H9 (cell line): ENCODE measurements at regions not wholly inside any gene's neighbourhood (a gene's known extent, or its start where the extent isn't known, plus 50 kb on each side); places are given as distances from the start of the nearest gene placed in this dataset.

Experiments
- DNase-seq: peaks from one replicate; pipeline ENCODE4 v3.0.0-alpha.2; 2017
- H2AFZ ChIP-seq: one replicate; pipeline ENCODE4 v1.6.1; 2013; ENCODE audit warnings: mild to moderate bottlenecking, low read length, control low read depth, moderate library complexity
- H2AK5ac ChIP-seq: 2 replicates; pipeline ENCODE4 v1.6.1; 2013; ENCODE audit warnings: low read length, control low read depth, mixed read lengths; ENCODE audit not compliant: insufficient read length
- H2BK120ac ChIP-seq: one replicate; pipeline ENCODE4 v1.6.1; 2013; ENCODE audit warnings: low read depth, mild to moderate bottlenecking, low read length, control low read depth, inconsistent platforms; ENCODE audit not compliant: poor library complexity, severe bottlenecking
- H2BK12ac ChIP-seq: 2 replicates; pipeline ENCODE4 v1.6.1; 2013; ENCODE audit warnings: low read length, control low read depth, mixed read lengths, low read depth; ENCODE audit not compliant: insufficient read length
- H2BK15ac ChIP-seq: 2 replicates; pipeline ENCODE4 v1.6.1; 2013; ENCODE audit warnings: low read depth, low read length, control low read depth
- H2BK20ac ChIP-seq: one replicate; pipeline ENCODE4 v1.6.1; 2013; ENCODE audit warnings: low read depth, mild to moderate bottlenecking, low read length, control low read depth, inconsistent platforms; ENCODE audit not compliant: poor library complexity, severe bottlenecking
- H2BK5ac ChIP-seq: 2 replicates; pipeline ENCODE4 v1.6.1; 2013; ENCODE audit warnings: low read length, control low read depth, mixed read lengths; ENCODE audit not compliant: insufficient read length
- H3K14ac ChIP-seq: 2 replicates; pipeline ENCODE4 v1.6.1; 2013; ENCODE audit warnings: low read length, control low read depth; ENCODE audit not compliant: insufficient read depth
- H3K18ac ChIP-seq: 2 replicates; pipeline ENCODE4 v1.6.1; 2013; ENCODE audit warnings: low read depth, mild to moderate bottlenecking, mixed read lengths, low read length, control low read depth; ENCODE audit not compliant: insufficient read length
- H3K23ac ChIP-seq: 2 replicates; pipeline ENCODE4 v1.6.1; 2013; ENCODE audit warnings: low read length, control low read depth, mixed read lengths, low read depth; ENCODE audit not compliant: insufficient read length
- H3K23me2 ChIP-seq: 2 replicates; pipeline ENCODE4 v1.6.1; 2013; ENCODE audit warnings: low read depth, mild to moderate bottlenecking, mixed read lengths, low read length, control low read depth; ENCODE audit not compliant: insufficient read length, poor library complexity, severe bottlenecking
- H3K27ac ChIP-seq: 2 replicates; pipeline ENCODE4 v1.5.1; 2013; ENCODE audit warnings: low read length, control low read depth, mixed read lengths, low read depth; ENCODE audit not compliant: insufficient read length
- H3K27me3 ChIP-seq: 2 replicates; pipeline ENCODE4 v1.6.1; 2013; ENCODE audit warnings: low read length, control low read depth, inconsistent platforms; ENCODE audit not compliant: insufficient read depth
- H3K4ac ChIP-seq: 2 replicates; pipeline ENCODE4 v1.6.1; 2013; ENCODE audit warnings: low read depth, mild to moderate bottlenecking, control low read depth, inconsistent platforms, low read length, moderate library complexity
- H3K4me1 ChIP-seq: 2 replicates; pipeline ENCODE4 v1.6.1; 2013; ENCODE audit warnings: low read length, control low read depth, inconsistent platforms; ENCODE audit not compliant: insufficient read depth
- H3K4me2 ChIP-seq: 2 replicates; pipeline ENCODE4 v1.6.1; 2013; ENCODE audit warnings: low read length, control low read depth, mixed read lengths; ENCODE audit not compliant: insufficient read length, insufficient read depth
- H3K56ac ChIP-seq: 2 replicates; pipeline ENCODE4 v1.6.1; 2013; ENCODE audit warnings: low read depth, mild to moderate bottlenecking, mixed read lengths, low read length, control low read depth; ENCODE audit not compliant: insufficient read length
- H3K79me1 ChIP-seq: 2 replicates; pipeline ENCODE4 v1.6.1; 2013; ENCODE audit warnings: low read depth, mild to moderate bottlenecking, moderate library complexity, low read length, control low read depth, inconsistent platforms; ENCODE audit not compliant: insufficient read depth, poor library complexity, severe bottlenecking
- H3K79me2 ChIP-seq: 2 replicates; pipeline ENCODE4 v1.6.1; 2013; ENCODE audit warnings: low read length, control low read depth, inconsistent platforms; ENCODE audit not compliant: insufficient read depth
- H3K9ac ChIP-seq: 2 replicates; pipeline ENCODE4 v1.6.1; 2013; ENCODE audit warnings: low read length, control low read depth, mixed read lengths; ENCODE audit not compliant: insufficient read length; ENCODE audit errors: extremely low read depth
- H3K9me3 ChIP-seq: one replicate; pipeline ENCODE4 v1.6.1; 2013; ENCODE audit warnings: low read depth, low read length, inconsistent platforms; ENCODE audit not compliant: control insufficient read depth
- H3T11ph ChIP-seq: one replicate; pipeline ENCODE4 v1.6.1; 2013; ENCODE audit warnings: mild to moderate bottlenecking, low read length, control low read depth, inconsistent platforms
- H4K20me1 ChIP-seq: one replicate; pipeline ENCODE4 v1.6.1; 2013; ENCODE audit not compliant: control insufficient read depth, insufficient read length, insufficient read depth
- H4K5ac ChIP-seq: 2 replicates; pipeline ENCODE4 v1.6.1; 2013; ENCODE audit warnings: low read depth, mild to moderate bottlenecking, mixed read lengths, low read length, control low read depth; ENCODE audit not compliant: insufficient read length
- H4K8ac ChIP-seq: replicated peaks from 2 replicates; pipeline ENCODE4 v1.6.1; 2013; ENCODE audit warnings: low read length, control low read depth, mixed read lengths, low read depth; ENCODE audit not compliant: insufficient read length
- H4K91ac ChIP-seq: 2 replicates; pipeline ENCODE4 v1.6.1; 2013; ENCODE audit warnings: low read depth, mild to moderate bottlenecking, moderate library complexity, mixed read lengths, low read length, control low read depth; ENCODE audit not compliant: insufficient read length
- H3K27ac Mint-ChIP-seq, 3 experiments: 2 replicates in 2 of 3; 3 replicates in 1 of 3; pipeline ENCODE4 v1.8.0; 2020 to 2021; ENCODE audit warnings: mixed read lengths in 3 of 3, mild to moderate bottlenecking in 1 of 3, moderate library complexity in 1 of 3
- H3K27me3 Mint-ChIP-seq: 2 replicates; pipeline ENCODE4 v1.8.0; 2021; ENCODE audit warnings: low read depth, mild to moderate bottlenecking, moderate library complexity, mixed read lengths
- H3K36me3 Mint-ChIP-seq, 3 experiments: 2 replicates in 2 of 3; 3 replicates in 1 of 3; pipeline ENCODE4 v1.8.0; 2020 to 2021; ENCODE audit warnings: low read depth in 3 of 3, mixed read lengths in 3 of 3; ENCODE audit not compliant: insufficient read depth in 1 of 3
- H3K4me1 Mint-ChIP-seq, 2 experiments: 2 replicates each; pipeline ENCODE4 v1.8.0; 2020; ENCODE audit warnings: mixed read lengths in 2 of 2
- H3K4me3 Mint-ChIP-seq, 2 experiments: 2 replicates in 1 of 2; 3 replicates in 1 of 2; pipeline ENCODE4 v1.8.0; 2020 to 2021; ENCODE audit warnings: mild to moderate bottlenecking in 2 of 2, mixed read lengths in 2 of 2, moderate library complexity in 1 of 2
- H3K9me3 Mint-ChIP-seq, 2 experiments: 2 replicates in 1 of 2; 3 replicates in 1 of 2; pipeline ENCODE4 v1.8.0; 2020; ENCODE audit warnings: mild to moderate bottlenecking in 2 of 2, mixed read lengths in 2 of 2, moderate library complexity in 1 of 2
- WGBS: extraction: QIAGEN DNeasy Blood & Tissue Kit; methylation state at CpG from one replicate; pipeline ENCODE4 v1.1.7; 2013; ENCODE audit warnings: missing lambda C conversion rate, low lambda C conversion rate, mixed read lengths; ENCODE audit not compliant: insufficient read length; ENCODE audit errors: extremely low coverage; 5-methylcytosine and 5-hydroxymethylcytosine counted together
- TF ChIP-seq, protein P1 (sequence below): fragments of 200-600 bp; sonication (generic); conservative IDR thresholded peaks from 3 replicates; pipeline ENCODE4 v1.8.0; 2021; ENCODE audit warnings: antibody characterized with exemption, mild to moderate bottlenecking

DNA sequence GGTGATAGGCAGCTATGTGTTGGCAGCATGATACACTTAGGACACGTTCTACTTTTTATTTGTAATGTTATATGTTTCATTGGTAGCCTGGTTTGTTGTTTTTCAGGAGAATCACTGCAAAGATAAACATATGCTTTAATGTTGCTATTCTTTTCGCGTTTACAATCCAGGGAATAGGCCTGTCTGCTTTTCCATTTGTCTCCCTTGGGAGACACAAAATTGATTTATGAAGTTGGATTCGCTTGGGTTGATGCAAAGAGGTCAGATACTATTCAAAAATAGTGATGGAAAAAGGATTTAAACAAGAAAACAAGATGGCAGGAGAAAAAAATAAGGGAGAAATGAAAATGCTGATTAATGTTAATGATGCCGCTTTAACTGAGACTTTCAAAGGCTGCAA lies 179.5 kb upstream of the SOX4 start:
- H3K27ac Mint-ChIP-seq, result no peak overlapping the region
- H3K27me3 Mint-ChIP-seq, result no peaks in the 10 kb centered on the region
- Histone ChIP-seq H4K5ac (no peak overlapping the region), H3K27ac (no peak overlapping the region), H3T11ph (no peak overlapping the region), H3K9me3 (no peaks in the 10 kb centered on the region), H2BK12ac (no peak overlapping the region), H3K4me2 (no peak overlapping the region), H4K91ac (no peak overlapping the region), H4K8ac (no peak overlapping the region), H2BK15ac (no peak overlapping the region), H2BK5ac (no peak overlapping the region), H2AFZ (no peak overlapping the region), H3K9ac (no peak overlapping the region), H3K79me1 (no peaks in the 10 kb centered on the region), H4K20me1 (no peaks in the 10 kb centered on the region), H3K14ac (no peak overlapping the region), H2AK5ac (no peak overlapping the region), H3K23ac (no peak overlapping the region), H3K56ac (no peak overlapping the region), H3K27me3 (no peaks in the 10 kb centered on the region), H3K4me1 (no peaks in the 10 kb centered on the region), H3K4ac (no peak overlapping the region), H3K18ac (no peak overlapping the region), H2BK120ac (no peak overlapping the region), H3K23me2 (no peaks in the 10 kb centered on the region), H2BK20ac (no peak overlapping the region), H3K79me2 (no peaks in the 10 kb centered on the region)
- no peaks in the 10 kb centered on the region for H3K36me3 Mint-ChIP-seq
- DNase-seq, result no peak
- H3K4me3 Mint-ChIP-seq, result no peak overlapping the region
- peaks cover 0 to 3% of the 10 kb centered on the region in 2 experiments; a peak in 1 of 5 replicates for H3K9me3 Mint-ChIP-seq
- no CpG with 5 or more reads among the region's 5 CpGs for WGBS
- peaks cover 3 to 4% of the 10 kb centered on the region in 2 experiments; a peak in 2 of 4 replicates for H3K4me1 Mint-ChIP-seq
- TF ChIP-seq, protein P1, sequence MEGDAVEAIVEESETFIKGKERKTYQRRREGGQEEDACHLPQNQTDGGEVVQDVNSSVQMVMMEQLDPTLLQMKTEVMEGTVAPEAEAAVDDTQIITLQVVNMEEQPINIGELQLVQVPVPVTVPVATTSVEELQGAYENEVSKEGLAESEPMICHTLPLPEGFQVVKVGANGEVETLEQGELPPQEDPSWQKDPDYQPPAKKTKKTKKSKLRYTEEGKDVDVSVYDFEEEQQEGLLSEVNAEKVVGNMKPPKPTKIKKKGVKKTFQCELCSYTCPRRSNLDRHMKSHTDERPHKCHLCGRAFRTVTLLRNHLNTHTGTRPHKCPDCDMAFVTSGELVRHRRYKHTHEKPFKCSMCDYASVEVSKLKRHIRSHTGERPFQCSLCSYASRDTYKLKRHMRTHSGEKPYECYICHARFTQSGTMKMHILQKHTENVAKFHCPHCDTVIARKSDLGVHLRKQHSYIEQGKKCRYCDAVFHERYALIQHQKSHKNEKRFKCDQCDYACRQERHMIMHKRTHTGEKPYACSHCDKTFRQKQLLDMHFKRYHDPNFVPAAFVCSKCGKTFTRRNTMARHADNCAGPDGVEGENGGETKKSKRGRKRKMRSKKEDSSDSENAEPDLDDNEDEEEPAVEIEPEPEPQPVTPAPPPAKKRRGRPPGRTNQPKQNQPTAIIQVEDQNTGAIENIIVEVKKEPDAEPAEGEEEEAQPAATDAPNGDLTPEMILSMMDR, result no peak
